ENCODE measurements at regions not wholly inside any gene's neighbourhood (a gene's known extent, or its start where the extent isn't known, plus 50 kb on each side); places are given as distances from the start of the nearest gene placed in this dataset.
A peak's percentile ranks its signal among the peaks of the same experiment; 100 is the strongest.

GRCh38 chr9:127553793-127554192 lies 58.3 kb upstream of the STXBP1 start:
- no peak for DNase-seq (ENCODE audit: low read depth)

- no peak for DNase-seq (ENCODE audit: low read depth)
Observed at GRCh38 chr9:127554966-127555839, 56.9 kb upstream of the STXBP1 start.

- peak; percentile 31 for DNase-seq (ENCODE audit: low read depth)
Observed at GRCh38 chr9:127555840-127556820, 55.9 kb upstream of the STXBP1 start.

- no peak for DNase-seq (ENCODE audit: low read depth)
Observed at GRCh38 chr9:127556871-127557270, 55.2 kb upstream of the STXBP1 start.

- DNase-seq (ENCODE audit: low read depth), result no peak
Observed at GRCh38 chr9:127557466-127557869, 54.6 kb upstream of the STXBP1 start.

GRCh38 chr9:127557998-127558546 lies 54.0 kb upstream of the STXBP1 start:
- no peak for DNase-seq (ENCODE audit: low read depth)

GRCh38 chr9:127558581-127559246 lies 53.4 kb upstream of the STXBP1 start:
- no peak for DNase-seq (ENCODE audit: low read depth)

- no peak for DNase-seq (ENCODE audit: low read depth)
Observed at GRCh38 chr9:127559247-127559680, 52.8 kb upstream of the STXBP1 start.

- DNase-seq (ENCODE audit: low read depth), result no peak
Observed at GRCh38 chr9:127561491-127562278, 50.4 kb upstream of the STXBP1 start.
